ENCODE measurements at regions not wholly inside any gene's neighbourhood (a gene's known extent, or its start where the extent isn't known, plus 50 kb on each side); places are given as distances from the start of the nearest gene placed in this dataset.

DNA sequence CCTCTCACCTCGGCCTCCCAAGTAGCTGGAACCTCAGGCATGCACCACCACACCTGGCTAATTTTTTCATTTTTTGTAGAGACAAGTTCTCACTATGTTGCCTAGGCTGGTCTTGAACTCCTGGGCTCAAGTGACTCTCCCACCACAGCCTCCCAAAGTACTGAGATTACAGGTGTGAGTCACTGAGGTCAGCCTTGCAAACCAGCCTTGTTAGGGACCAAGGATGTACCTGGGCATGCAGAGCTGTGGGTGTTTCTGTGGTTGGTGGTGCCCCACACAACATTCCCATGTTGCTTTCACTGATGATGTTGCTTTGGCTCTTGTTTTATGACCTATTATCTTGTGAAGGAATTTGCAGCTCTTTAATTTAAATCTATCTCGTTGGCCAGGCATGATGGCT lies 54.8 kb downstream of the OTUD1 start:
- H3K9me3 ChIP-seq (ENCODE audit: severe bottlenecking), result no peaks in the 10 kb centered on the region
- no peak for ATAC-seq (ENCODE audit: low read depth)
- no peak overlapping the region for H3K4me3 ChIP-seq (ENCODE audit: severe bottlenecking)
- H3K4me1 ChIP-seq (ENCODE audit: insufficient read depth, poor library complexity, severe bottlenecking), result no peaks in the 10 kb centered on the region
- TF ChIP-seq CTCF (IDR thresholded peaks at IDR 0.05; ENCODE audit: poor library complexity, severe bottlenecking), result no peak
- H3K36me3 ChIP-seq (ENCODE audit: low read depth), result no peaks in the 10 kb centered on the region
- no peaks in the 10 kb centered on the region for H3K27me3 ChIP-seq (ENCODE audit: insufficient read depth, poor library complexity, severe bottlenecking)
- H3K27ac ChIP-seq (ENCODE audit: poor library complexity, severe bottlenecking), result no peak overlapping the region
- no peak for DNase-seq (ENCODE audit: low spot score)

GRCh38 chr10:23496727-23497126 lies 57.9 kb downstream of the OTUD1 start:
- no peak for DNase-seq (ENCODE audit: low spot score)
- TF ChIP-seq CTCF (IDR thresholded peaks at IDR 0.05; ENCODE audit: poor library complexity, severe bottlenecking), result no peak
- Histone ChIP-seq H3K27ac (ENCODE audit: poor library complexity, severe bottlenecking) (no peak overlapping the region), H3K9me3 (ENCODE audit: severe bottlenecking) (no peaks in the 10 kb centered on the region), H3K4me1 (ENCODE audit: insufficient read depth, poor library complexity, severe bottlenecking) (no peaks in the 10 kb centered on the region), H3K27me3 (ENCODE audit: insufficient read depth, poor library complexity, severe bottlenecking) (no peaks in the 10 kb centered on the region), H3K36me3 (ENCODE audit: low read depth) (no peaks in the 10 kb centered on the region), H3K4me3 (ENCODE audit: severe bottlenecking) (no peak overlapping the region)
- ATAC-seq (ENCODE audit: low read depth), result no peak

GRCh38 chr10:23499372-23500132 lies 60.7 kb downstream of the OTUD1 start:
- no peaks in the 10 kb centered on the region for H3K4me1 ChIP-seq (ENCODE audit: insufficient read depth, poor library complexity, severe bottlenecking)
- ATAC-seq (ENCODE audit: low read depth) (no peak), DNase-seq (ENCODE audit: low spot score) (no peak)
- no peak for TF ChIP-seq CTCF (IDR thresholded peaks at IDR 0.05; ENCODE audit: poor library complexity, severe bottlenecking)
- no peak overlapping the region for H3K27ac ChIP-seq (ENCODE audit: poor library complexity, severe bottlenecking)
- no peaks in the 10 kb centered on the region for H3K27me3 ChIP-seq (ENCODE audit: insufficient read depth, poor library complexity, severe bottlenecking)
- H3K4me3 ChIP-seq (ENCODE audit: severe bottlenecking), result no peak overlapping the region
- H3K36me3 ChIP-seq (ENCODE audit: low read depth), result no peaks in the 10 kb centered on the region
- H3K9me3 ChIP-seq (ENCODE audit: severe bottlenecking), result no peaks in the 10 kb centered on the region

- ATAC-seq (ENCODE audit: low read depth) (no peak), DNase-seq (ENCODE audit: low spot score) (no peak)
- no peak overlapping the region for H3K27ac ChIP-seq (ENCODE audit: poor library complexity, severe bottlenecking)
- no peaks in the 10 kb centered on the region for H3K36me3 ChIP-seq (ENCODE audit: low read depth)
- TF ChIP-seq CTCF (IDR thresholded peaks at IDR 0.05; ENCODE audit: poor library complexity, severe bottlenecking), result no peak
- H3K9me3 ChIP-seq (ENCODE audit: severe bottlenecking), result no peaks in the 10 kb centered on the region
- no peaks in the 10 kb centered on the region for H3K4me1 ChIP-seq (ENCODE audit: insufficient read depth, poor library complexity, severe bottlenecking)
- no peak overlapping the region for H3K4me3 ChIP-seq (ENCODE audit: severe bottlenecking)
- no peaks in the 10 kb centered on the region for H3K27me3 ChIP-seq (ENCODE audit: insufficient read depth, poor library complexity, severe bottlenecking)
These were observed 67.1 kb downstream of the OTUD1 start for GRCh38 chr10:23505797-23506465.

All from RWPE2 (cell line).